OCI-LY7 (cell line): ENCODE measurements at regions not wholly inside any gene's neighbourhood (a gene's known extent, or its start where the extent isn't known, plus 50 kb on each side); places are given as distances from the start of the nearest gene placed in this dataset.

Experiments
- BruUV-seq: library from RNA; stranded (reverse); fragments of 400-500 nt; replicated peaks from 2 replicates; lab custom pipeline; 2021; lab: Mats Ljungman, UMichigan
- CTCF ChIA-PET: fragments of 300-600 bp; sonication (Branson Sonifier 250); formaldehyde crosslinking; loops from one replicate; lab custom pipeline; 2022; ENCODE audit warnings: antibody characterized with exemption; ENCODE audit not compliant: unreplicated experiment; lab: Charles Lee
- POLR2A ChIA-PET: fragments of 300-600 bp; sonication (Branson Sonifier 250); formaldehyde crosslinking; loops from one replicate; lab custom pipeline; 2022; ENCODE audit warnings: antibody characterized with exemption; lab: Charles Lee
- DNase-seq: peaks from one replicate; pipeline ENCODE4 v3.0.0-alpha.2; 2015; ENCODE audit warnings: low spot score
- H2AFZ ChIP-seq: fragments of 200-600 bp; sonication (generic), shearing (Covaris generic); 2 replicates; pipeline ENCODE4 v1.6.1; 2014; ENCODE audit warnings: mild to moderate bottlenecking, antibody characterized with exemption, low read length, moderate library complexity
- H3K27ac ChIP-seq: fragments of 200-600 bp; sonication (generic); 2 replicates; pipeline ENCODE4 v1.5.1; 2014; ENCODE audit warnings: mixed run types, low read depth, mild to moderate bottlenecking, moderate library complexity, low read length, inconsistent platforms; ENCODE audit not compliant: poor library complexity, severe bottlenecking
- H3K36me3 ChIP-seq: fragments of 200-600 bp; sonication (generic); 2 replicates; pipeline ENCODE4 v1.6.1; 2014; ENCODE audit warnings: mild to moderate bottlenecking, antibody characterized with exemption, low read length, moderate library complexity, mixed read lengths; ENCODE audit not compliant: insufficient read depth
- H3K4me1 ChIP-seq: fragments of 200-600 bp; sonication (generic); 2 replicates; pipeline ENCODE4 v1.5.1; 2014; ENCODE audit warnings: mild to moderate bottlenecking, low read length; ENCODE audit not compliant: insufficient read depth, poor library complexity, severe bottlenecking
- H3K4me2 ChIP-seq: fragments of 200-600 bp; sonication (generic); 2 replicates; pipeline ENCODE4 v1.6.1; 2014; ENCODE audit warnings: mild to moderate bottlenecking, low read length
- H3K4me3 ChIP-seq: fragments of 200-600 bp; sonication (generic); 2 replicates; pipeline ENCODE4 v1.5.1; 2014; ENCODE audit warnings: mild to moderate bottlenecking, low read depth, low read length; ENCODE audit not compliant: poor library complexity, severe bottlenecking
- H3K79me2 ChIP-seq: fragments of 200-600 bp; sonication (generic); 2 replicates; pipeline ENCODE4 v1.6.1; 2016; ENCODE audit warnings: low read depth, mild to moderate bottlenecking, low read length, moderate library complexity, mixed read lengths; ENCODE audit not compliant: insufficient read depth
- H3K9me2 ChIP-seq: fragments of 200-600 bp; sonication (generic); 2 replicates; pipeline ENCODE4 v1.6.1; 2016; ENCODE audit warnings: mild to moderate bottlenecking, low read length, mixed read lengths; ENCODE audit not compliant: insufficient read depth
- H3K9me3 ChIP-seq: fragments of 200-600 bp; sonication (generic); 2 replicates; pipeline ENCODE4 v1.6.1; 2014; ENCODE audit warnings: mild to moderate bottlenecking, mixed run types, low read length, mixed read lengths
- H4K20me1 ChIP-seq: fragments of 200-600 bp; sonication (generic); 2 replicates; pipeline ENCODE4 v1.6.1; 2014; ENCODE audit warnings: mild to moderate bottlenecking, antibody characterized with exemption, low read length, moderate library complexity, mixed read lengths; ENCODE audit not compliant: insufficient read depth
- EZH2phosphoT487 ChIP-seq: fragments of 200-600 bp; sonication (generic); IDR thresholded peaks from 2 replicates; pipeline ENCODE4 v1.6.1; 2018; ENCODE audit warnings: low read depth, borderline replicate concordance, mild to moderate bottlenecking, mixed run types, antibody characterized with exemption, low read length, moderate library complexity, mixed read lengths
- intact Hi-C: fragments of 100-400 bp; cut with micrococcal nuclease; formaldehyde crosslinking; loops from one replicate; pipeline ENCODE4 v1.10.0; 2022; ENCODE audit not compliant: unreplicated experiment
- TF ChIP-seq, protein P1 (sequence below): fragments of 200-600 bp; sonication (generic); conservative IDR thresholded peaks from 2 replicates; pipeline ENCODE4 v1.5.1; 2014; ENCODE audit warnings: mild to moderate bottlenecking, antibody characterized with exemption, low read length, moderate library complexity, mixed read lengths

DNA sequence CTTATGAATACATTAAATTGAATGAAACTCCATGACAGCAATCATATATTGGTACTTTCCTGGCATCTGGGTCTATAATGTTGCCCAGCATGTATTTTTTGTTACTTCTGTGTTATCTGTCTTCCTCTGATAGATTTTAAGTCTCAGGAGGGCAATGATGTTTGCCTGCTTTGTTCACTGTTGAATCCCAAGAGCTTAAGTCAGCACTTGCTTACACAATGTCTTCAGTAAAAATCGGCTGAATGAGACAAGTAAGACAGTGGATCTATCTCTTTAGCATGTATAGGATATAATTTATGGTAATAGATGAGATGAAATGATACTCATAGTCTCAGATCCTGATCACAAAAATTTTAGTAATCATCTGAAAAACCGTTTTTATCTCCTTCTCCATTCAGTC lies 1034.9 kb upstream of the EPHA7 start:
- Histone ChIP-seq H3K36me3 (no peaks in the 10 kb centered on the region), H3K4me1 (no peaks in the 10 kb centered on the region), H3K4me3 (no peak overlapping the region), H4K20me1 (no peaks in the 10 kb centered on the region), H3K79me2 (no peaks in the 10 kb centered on the region), H3K9me2 (no peaks in the 10 kb centered on the region), H3K4me2 (no peak overlapping the region), H3K27ac (no peak overlapping the region), H3K9me3 (no peaks in the 10 kb centered on the region), H2AFZ (no peak overlapping the region)
- intact Hi-C loops: no loop called here
- TF ChIP-seq EZH2phosphoT487: no peak
- TF ChIP-seq, protein P1, sequence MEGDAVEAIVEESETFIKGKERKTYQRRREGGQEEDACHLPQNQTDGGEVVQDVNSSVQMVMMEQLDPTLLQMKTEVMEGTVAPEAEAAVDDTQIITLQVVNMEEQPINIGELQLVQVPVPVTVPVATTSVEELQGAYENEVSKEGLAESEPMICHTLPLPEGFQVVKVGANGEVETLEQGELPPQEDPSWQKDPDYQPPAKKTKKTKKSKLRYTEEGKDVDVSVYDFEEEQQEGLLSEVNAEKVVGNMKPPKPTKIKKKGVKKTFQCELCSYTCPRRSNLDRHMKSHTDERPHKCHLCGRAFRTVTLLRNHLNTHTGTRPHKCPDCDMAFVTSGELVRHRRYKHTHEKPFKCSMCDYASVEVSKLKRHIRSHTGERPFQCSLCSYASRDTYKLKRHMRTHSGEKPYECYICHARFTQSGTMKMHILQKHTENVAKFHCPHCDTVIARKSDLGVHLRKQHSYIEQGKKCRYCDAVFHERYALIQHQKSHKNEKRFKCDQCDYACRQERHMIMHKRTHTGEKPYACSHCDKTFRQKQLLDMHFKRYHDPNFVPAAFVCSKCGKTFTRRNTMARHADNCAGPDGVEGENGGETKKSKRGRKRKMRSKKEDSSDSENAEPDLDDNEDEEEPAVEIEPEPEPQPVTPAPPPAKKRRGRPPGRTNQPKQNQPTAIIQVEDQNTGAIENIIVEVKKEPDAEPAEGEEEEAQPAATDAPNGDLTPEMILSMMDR: no peak
- ChIA-PET POLR2A (no interaction called here), CTCF (no interaction called here)
- no TSS peak for BruUV-seq
- DNase-seq: no peak

DNA sequence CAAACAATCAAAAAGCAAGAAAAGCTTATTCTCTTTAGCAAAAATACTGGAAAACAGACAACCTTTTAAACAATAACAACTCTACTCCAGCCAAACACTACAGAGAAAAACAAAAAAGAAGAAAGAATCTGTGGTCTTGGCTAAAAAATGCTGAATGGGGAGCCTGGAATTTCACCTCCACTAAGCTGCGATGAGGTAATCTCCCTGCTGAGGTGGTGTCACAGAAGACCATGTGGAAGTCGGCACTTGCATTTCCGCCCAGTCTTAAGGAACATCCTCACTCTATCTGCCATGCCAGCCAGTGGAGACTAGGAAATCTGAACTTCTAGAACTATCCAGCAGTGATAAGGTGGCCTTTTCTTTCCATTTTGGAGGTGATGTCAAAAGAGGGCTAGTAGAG lies 1026.8 kb upstream of the EPHA7 start:
- ChIA-PET CTCF (no interaction called here), POLR2A (no interaction called here)
- no TSS peak for BruUV-seq
- Histone ChIP-seq H3K4me1 (no peaks in the 10 kb centered on the region), H3K9me2 (no peaks in the 10 kb centered on the region), H2AFZ (no peak overlapping the region), H3K36me3 (no peaks in the 10 kb centered on the region), H3K79me2 (no peaks in the 10 kb centered on the region), H3K27ac (no peak overlapping the region), H3K4me3 (no peak overlapping the region), H3K4me2 (no peak overlapping the region), H4K20me1 (no peaks in the 10 kb centered on the region), H3K9me3 (no peaks in the 10 kb centered on the region)
- intact Hi-C loops: no loop called here
- DNase-seq: no peak
- TF ChIP-seq, protein P1: no peak
- TF ChIP-seq EZH2phosphoT487: no peak

DNA sequence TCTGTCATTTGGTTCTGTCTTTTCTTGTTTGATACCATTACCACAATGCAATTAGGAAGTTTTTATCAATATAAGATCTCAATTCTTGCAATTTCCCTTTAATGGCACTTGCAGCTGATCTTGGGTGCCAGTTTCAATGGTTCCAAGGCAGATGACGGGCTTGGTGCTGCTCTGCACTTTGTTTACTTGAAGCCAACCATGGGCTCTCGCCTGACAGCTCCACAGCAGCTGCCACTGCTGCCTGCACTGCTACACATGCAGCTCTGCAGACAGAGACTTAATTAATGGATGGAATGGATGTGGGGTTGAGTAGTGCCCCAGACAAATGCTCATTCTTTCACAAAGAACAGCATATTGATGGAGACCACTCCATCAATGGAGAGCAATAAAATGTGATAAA lies 1024.3 kb upstream of the EPHA7 start:
- H3K36me3 ChIP-seq: no peaks in the 10 kb centered on the region
- H3K9me2 ChIP-seq: no peaks in the 10 kb centered on the region
- CTCF ChIA-PET: no interaction called here
- BruUV-seq: no TSS peak
- no peak overlapping the region for H3K4me2 ChIP-seq
- H3K27ac ChIP-seq: no peak overlapping the region
- no peak for TF ChIP-seq EZH2phosphoT487
- TF ChIP-seq, protein P1: no peak
- POLR2A ChIA-PET: no interaction called here
- no peaks in the 10 kb centered on the region for H3K79me2 ChIP-seq
- no peaks in the 10 kb centered on the region for H3K9me3 ChIP-seq
- H4K20me1 ChIP-seq: no peaks in the 10 kb centered on the region
- no peak overlapping the region for H2AFZ ChIP-seq
- intact Hi-C loops: no loop called here
- H3K4me3 ChIP-seq: no peak overlapping the region
- no peak for DNase-seq
- no peaks in the 10 kb centered on the region for H3K4me1 ChIP-seq
